ENCODE measurements at regions not wholly inside any gene's neighbourhood (a gene's known extent, or its start where the extent isn't known, plus 50 kb on each side); places are given as distances from the start of the nearest gene placed in this dataset.
"Not testable (repeated sequence)": the region's sequence is repeated elsewhere in the genome, so short reads cannot be mapped to it uniquely, and the experiment has no call there.

DNA sequence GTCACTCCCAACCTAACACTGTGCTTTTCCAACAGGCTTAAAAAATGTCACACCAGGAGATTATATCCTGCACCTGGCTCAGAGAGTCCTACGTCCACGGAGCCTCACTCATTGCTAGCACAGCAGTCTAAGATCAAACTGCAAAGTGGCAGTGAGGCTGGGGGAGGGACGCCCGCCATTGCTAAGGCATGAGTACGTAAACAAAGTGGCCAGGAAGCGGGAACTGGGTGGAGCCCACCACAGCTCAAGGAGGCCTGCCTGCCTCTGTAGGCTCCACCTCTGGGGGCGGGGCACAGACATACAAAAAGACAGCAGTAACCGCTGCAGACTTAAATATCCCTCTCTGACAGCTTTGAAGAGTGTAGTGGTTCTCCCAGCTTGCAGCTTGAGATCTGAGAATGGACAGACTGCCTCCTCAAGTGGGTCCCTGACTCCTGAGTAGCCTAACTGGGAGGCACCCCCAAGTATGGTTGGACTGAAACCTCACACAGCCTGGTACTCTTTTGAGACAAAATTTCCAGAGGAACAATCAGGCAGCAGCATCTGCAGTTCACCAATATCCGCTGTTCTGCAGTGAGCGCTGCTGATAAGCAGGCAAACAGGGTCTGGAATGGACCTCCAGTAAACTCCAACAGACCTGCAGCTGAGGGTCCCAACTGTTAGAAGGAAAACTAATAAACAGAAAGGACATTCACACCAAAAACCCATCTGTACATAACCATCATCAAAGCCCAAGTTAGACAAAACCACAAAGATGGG is 2986.4 kb upstream of the OR11H1 start:
- H3K27ac ChIP-seq (ENCODE audit: insufficient read depth, low read length, poor library complexity, severe bottlenecking); H3K4me3 ChIP-seq (ENCODE audit: low read depth, low read length); ATAC-seq (ENCODE audit: low read depth in 2 of 2); H3K36me3 ChIP-seq (ENCODE audit: control insufficient read depth, insufficient read depth, low read length); H3K9me3 ChIP-seq (ENCODE audit: control insufficient read depth in 2 of 2, low read length in 2 of 2); H3K27me3 ChIP-seq (ENCODE audit: control insufficient read depth, insufficient read depth, low read length); DNase-seq; H3K27me3 Mint-ChIP-seq; H3K36me3 Mint-ChIP-seq; H3K9me3 Mint-ChIP-seq; H3K4me1 Mint-ChIP-seq; H3K4me3 Mint-ChIP-seq; H3K27ac Mint-ChIP-seq; H3K4me1 ChIP-seq (ENCODE audit: control insufficient read depth, insufficient read depth, low read length, poor library complexity, severe bottlenecking): not testable (repeated sequence)

DNA sequence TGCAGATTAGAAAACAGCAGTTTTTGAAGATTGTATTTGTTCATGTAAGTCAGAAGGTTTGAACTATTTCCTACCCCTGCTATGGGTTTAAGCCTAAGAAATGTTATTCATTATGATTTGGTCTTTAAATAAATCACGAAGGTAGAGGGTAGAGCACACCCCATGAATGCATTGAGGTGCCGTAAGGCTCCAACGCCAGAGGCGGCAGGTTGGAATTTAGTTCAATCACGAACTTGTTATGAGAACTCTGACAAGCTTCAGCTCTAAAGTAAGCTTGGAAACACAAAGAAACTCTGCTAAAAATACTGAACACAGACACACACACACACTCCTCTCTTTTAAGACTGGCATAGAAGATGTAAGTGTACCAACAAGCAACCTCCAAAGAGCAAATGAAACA is 2974.6 kb upstream of the OR11H1 start:
- not testable (repeated sequence) for ATAC-seq (ENCODE audit: low read depth in 2 of 2); H3K4me1 Mint-ChIP-seq; DNase-seq; H3K9me3 ChIP-seq (ENCODE audit: control insufficient read depth in 2 of 2, low read length in 2 of 2); H3K4me1 ChIP-seq (ENCODE audit: control insufficient read depth, insufficient read depth, low read length, poor library complexity, severe bottlenecking); H3K4me3 ChIP-seq (ENCODE audit: low read depth, low read length); H3K27ac Mint-ChIP-seq; H3K4me3 Mint-ChIP-seq; H3K36me3 Mint-ChIP-seq; H3K27me3 ChIP-seq (ENCODE audit: control insufficient read depth, insufficient read depth, low read length); H3K9me3 Mint-ChIP-seq; H3K36me3 ChIP-seq (ENCODE audit: control insufficient read depth, insufficient read depth, low read length); H3K27ac ChIP-seq (ENCODE audit: insufficient read depth, low read length, poor library complexity, severe bottlenecking); H3K27me3 Mint-ChIP-seq

DNA sequence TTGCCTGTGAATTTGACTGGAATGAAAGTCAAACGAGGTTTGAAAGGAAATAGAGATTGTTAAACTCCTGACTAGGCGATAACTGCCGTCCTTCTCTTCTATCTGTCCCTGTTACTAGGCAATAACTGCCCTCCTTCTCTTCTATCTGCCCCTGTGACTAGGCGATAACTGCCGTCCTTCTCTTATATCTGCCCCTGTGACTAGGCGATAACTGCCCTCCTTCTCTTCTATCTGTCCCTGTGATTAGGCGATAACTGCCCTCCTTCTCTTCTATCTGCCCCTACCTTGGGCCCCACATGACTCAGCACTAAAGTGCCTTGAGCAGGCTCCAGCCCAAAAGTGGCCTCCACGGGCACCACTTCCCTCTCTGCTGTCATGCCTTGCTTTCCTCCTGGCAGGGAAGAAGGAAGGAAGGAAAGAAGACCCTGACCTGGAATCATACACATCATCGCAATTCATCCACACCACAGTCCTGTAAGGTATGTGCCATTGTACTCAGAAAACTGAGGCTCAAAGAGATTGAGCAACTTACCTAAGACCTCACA is 2973.3 kb upstream of the OR11H1 start:
- not testable (repeated sequence) for H3K4me3 ChIP-seq (ENCODE audit: low read depth, low read length); H3K27ac Mint-ChIP-seq; H3K36me3 ChIP-seq (ENCODE audit: control insufficient read depth, insufficient read depth, low read length); H3K36me3 Mint-ChIP-seq; ATAC-seq (ENCODE audit: low read depth in 2 of 2); H3K27ac ChIP-seq (ENCODE audit: insufficient read depth, low read length, poor library complexity, severe bottlenecking); H3K4me3 Mint-ChIP-seq; H3K27me3 ChIP-seq (ENCODE audit: control insufficient read depth, insufficient read depth, low read length); H3K9me3 ChIP-seq (ENCODE audit: control insufficient read depth in 2 of 2, low read length in 2 of 2); H3K4me1 ChIP-seq (ENCODE audit: control insufficient read depth, insufficient read depth, low read length, poor library complexity, severe bottlenecking); H3K9me3 Mint-ChIP-seq; H3K27me3 Mint-ChIP-seq; H3K4me1 Mint-ChIP-seq; DNase-seq

DNA sequence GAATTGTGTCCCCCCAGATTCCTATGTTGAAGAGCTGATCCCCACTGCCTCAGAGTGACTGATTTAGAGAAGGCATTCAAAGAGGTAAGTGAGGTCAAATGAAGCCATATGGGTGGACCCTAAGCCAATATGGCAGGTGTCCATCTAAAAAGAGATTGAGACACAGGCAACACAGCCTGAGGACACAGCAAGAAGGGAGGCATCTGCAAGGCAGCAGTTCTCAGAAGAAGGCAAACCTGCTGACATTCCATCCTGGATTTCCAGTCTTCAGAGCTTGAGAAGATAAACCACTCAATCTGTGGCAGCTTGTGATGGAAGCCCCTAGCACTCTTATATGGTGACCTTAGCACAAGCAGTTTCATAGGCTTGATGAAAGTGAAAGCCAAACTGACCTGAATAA is 2956.5 kb upstream of the OR11H1 start:
- ATAC-seq (ENCODE audit: low read depth in 2 of 2); H3K36me3 Mint-ChIP-seq; H3K27me3 ChIP-seq (ENCODE audit: control insufficient read depth, insufficient read depth, low read length); DNase-seq; H3K4me3 Mint-ChIP-seq; H3K4me1 Mint-ChIP-seq; H3K27ac ChIP-seq (ENCODE audit: insufficient read depth, low read length, poor library complexity, severe bottlenecking); H3K27me3 Mint-ChIP-seq; H3K4me1 ChIP-seq (ENCODE audit: control insufficient read depth, insufficient read depth, low read length, poor library complexity, severe bottlenecking); H3K9me3 Mint-ChIP-seq; H3K27ac Mint-ChIP-seq; H3K4me3 ChIP-seq (ENCODE audit: low read depth, low read length); H3K36me3 ChIP-seq (ENCODE audit: control insufficient read depth, insufficient read depth, low read length); H3K9me3 ChIP-seq (ENCODE audit: control insufficient read depth in 2 of 2, low read length in 2 of 2): not testable (repeated sequence)

DNA sequence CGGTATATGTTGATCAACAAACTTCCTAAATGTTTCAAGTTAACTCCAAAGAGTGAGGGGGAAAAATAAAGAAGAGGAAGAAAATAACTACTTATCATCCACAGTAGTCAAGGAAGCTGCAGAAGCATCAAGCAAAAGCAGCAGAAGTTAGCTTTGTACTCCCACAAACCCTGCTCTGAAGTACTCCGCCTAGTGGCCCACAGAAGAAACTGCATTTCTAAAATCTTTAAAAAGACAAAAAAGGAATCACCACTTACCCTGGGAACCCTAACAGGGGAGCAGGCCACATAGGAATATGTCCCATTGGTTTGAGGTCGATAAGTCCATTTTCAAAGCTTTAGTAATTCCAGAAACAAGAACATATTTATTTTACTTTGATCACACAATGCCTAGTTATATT is 2948.3 kb upstream of the OR11H1 start:
- not testable (repeated sequence) for H3K27me3 ChIP-seq (ENCODE audit: control insufficient read depth, insufficient read depth, low read length); ATAC-seq (ENCODE audit: low read depth in 2 of 2); H3K4me3 ChIP-seq (ENCODE audit: low read depth, low read length); H3K9me3 Mint-ChIP-seq; DNase-seq; H3K36me3 Mint-ChIP-seq; H3K4me1 ChIP-seq (ENCODE audit: control insufficient read depth, insufficient read depth, low read length, poor library complexity, severe bottlenecking); H3K4me3 Mint-ChIP-seq; H3K36me3 ChIP-seq (ENCODE audit: control insufficient read depth, insufficient read depth, low read length); H3K27me3 Mint-ChIP-seq; H3K27ac Mint-ChIP-seq; H3K9me3 ChIP-seq (ENCODE audit: control insufficient read depth in 2 of 2, low read length in 2 of 2); H3K27ac ChIP-seq (ENCODE audit: insufficient read depth, low read length, poor library complexity, severe bottlenecking); H3K4me1 Mint-ChIP-seq

DNA sequence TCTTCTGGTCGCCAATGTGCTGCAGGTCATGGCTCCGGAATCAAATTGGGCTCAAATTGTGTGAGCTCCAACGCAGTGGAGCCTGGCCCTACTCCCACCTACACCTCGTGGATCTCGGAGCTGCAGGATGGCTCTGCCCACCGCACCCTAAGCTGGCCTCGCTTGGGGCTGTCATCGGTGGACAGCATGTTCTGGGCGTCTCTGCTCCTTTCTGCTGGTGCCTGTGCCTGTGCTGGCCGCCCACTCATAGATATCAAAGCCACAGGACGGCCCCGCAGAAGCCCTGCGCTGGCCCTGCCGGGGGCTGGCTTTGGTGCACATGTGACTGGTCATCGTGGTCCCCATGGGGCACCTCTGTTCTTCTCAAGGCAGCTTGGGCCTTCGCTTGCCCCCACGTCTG is 2943.5 kb upstream of the OR11H1 start:
- H3K27ac Mint-ChIP-seq = not testable (repeated sequence)

DNA sequence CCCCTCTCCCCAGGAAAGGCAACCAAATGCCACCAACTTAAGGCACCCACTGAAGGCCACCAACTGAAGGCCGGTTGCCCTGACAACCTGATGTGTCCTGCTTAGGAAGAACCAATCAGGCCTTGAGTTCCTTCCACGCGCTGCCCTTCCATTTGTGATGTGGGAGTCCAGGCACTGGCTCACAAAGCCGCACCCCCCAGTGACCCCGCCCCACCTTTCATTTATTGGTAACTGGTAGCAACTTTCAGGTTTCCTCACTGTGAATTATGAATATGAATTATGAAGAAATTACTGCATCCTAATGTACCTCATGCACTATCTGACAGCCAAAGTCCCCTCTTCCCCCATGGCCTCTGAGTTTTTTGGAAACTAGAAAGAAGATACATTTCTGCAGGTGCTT is 2943.1 kb upstream of the OR11H1 start:
- not testable (repeated sequence) for H3K36me3 ChIP-seq (ENCODE audit: control insufficient read depth, insufficient read depth, low read length); H3K4me3 Mint-ChIP-seq; DNase-seq; ATAC-seq (ENCODE audit: low read depth in 2 of 2); H3K4me1 ChIP-seq (ENCODE audit: control insufficient read depth, insufficient read depth, low read length, poor library complexity, severe bottlenecking); H3K9me3 Mint-ChIP-seq; H3K9me3 ChIP-seq (ENCODE audit: control insufficient read depth in 2 of 2, low read length in 2 of 2); H3K4me3 ChIP-seq (ENCODE audit: low read depth, low read length); H3K27ac ChIP-seq (ENCODE audit: insufficient read depth, low read length, poor library complexity, severe bottlenecking); H3K4me1 Mint-ChIP-seq; H3K27ac Mint-ChIP-seq; H3K27me3 ChIP-seq (ENCODE audit: control insufficient read depth, insufficient read depth, low read length); H3K36me3 Mint-ChIP-seq; H3K27me3 Mint-ChIP-seq

More for the DNA sequence above, 2943.5 kb upstream of the OR11H1 start:
- H3K36me3 ChIP-seq (ENCODE audit: control insufficient read depth, insufficient read depth, low read length); H3K27me3 ChIP-seq (ENCODE audit: control insufficient read depth, insufficient read depth, low read length); H3K4me3 Mint-ChIP-seq; H3K9me3 ChIP-seq (ENCODE audit: control insufficient read depth in 2 of 2, low read length in 2 of 2); DNase-seq; H3K4me1 ChIP-seq (ENCODE audit: control insufficient read depth, insufficient read depth, low read length, poor library complexity, severe bottlenecking); H3K27me3 Mint-ChIP-seq; H3K27ac ChIP-seq (ENCODE audit: insufficient read depth, low read length, poor library complexity, severe bottlenecking); ATAC-seq (ENCODE audit: low read depth in 2 of 2); H3K36me3 Mint-ChIP-seq; H3K4me3 ChIP-seq (ENCODE audit: low read depth, low read length); H3K4me1 Mint-ChIP-seq; H3K9me3 Mint-ChIP-seq: not testable (repeated sequence)

DNA sequence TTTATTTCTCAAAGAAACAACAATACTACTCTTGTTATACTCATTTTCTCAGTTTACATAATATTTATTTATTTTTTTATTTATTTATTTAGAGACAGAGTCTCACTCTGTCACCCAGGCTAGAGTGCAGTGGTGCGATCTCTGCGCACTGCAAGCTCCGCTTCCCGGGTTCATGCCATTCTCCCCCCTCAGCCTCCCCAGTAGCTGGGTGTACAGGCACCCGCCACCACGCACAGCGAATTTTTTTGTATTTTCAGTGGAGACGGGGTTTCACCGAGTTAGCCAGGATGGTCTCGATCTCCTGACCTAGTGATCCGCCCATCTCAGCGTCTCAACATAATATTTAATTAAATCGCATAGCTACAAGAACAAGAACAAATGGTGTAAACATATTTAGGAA is 2932.3 kb upstream of the OR11H1 start:
- not testable (repeated sequence) for H3K27me3 Mint-ChIP-seq; H3K4me3 ChIP-seq (ENCODE audit: low read depth, low read length); H3K36me3 Mint-ChIP-seq; H3K4me1 Mint-ChIP-seq; H3K4me1 ChIP-seq (ENCODE audit: control insufficient read depth, insufficient read depth, low read length, poor library complexity, severe bottlenecking); H3K27ac Mint-ChIP-seq; H3K27ac ChIP-seq (ENCODE audit: insufficient read depth, low read length, poor library complexity, severe bottlenecking); H3K36me3 ChIP-seq (ENCODE audit: control insufficient read depth, insufficient read depth, low read length); H3K4me3 Mint-ChIP-seq; ATAC-seq (ENCODE audit: low read depth in 2 of 2); H3K27me3 ChIP-seq (ENCODE audit: control insufficient read depth, insufficient read depth, low read length); DNase-seq
- peaks cover 5 to 52% (median 33%) of the 10 kb centered on the region in 7 donors for H3K9me3 Mint-ChIP-seq
- peaks cover 10 to 11% of the 10 kb centered on the region in 2 experiments for H3K9me3 ChIP-seq (ENCODE audit: control insufficient read depth in 2 of 2, low read length in 2 of 2)
